ENCODE measurements at regions not wholly inside any gene's neighbourhood (a gene's known extent, or its start where the extent isn't known, plus 50 kb on each side); places are given as distances from the start of the nearest gene placed in this dataset.

GRCh38 chr5:56330167-56330566 lies 97.0 kb upstream of the ANKRD55 start:
- no peaks in the 10 kb centered on the region for H3K79me2 ChIP-seq (ENCODE audit: insufficient read depth, low read length)
- no CpG with 5 or more reads among the region's 2 CpGs for WGBS (ENCODE audit: extremely low coverage, insufficient read length, low lambda C conversion rate)
- H3K27ac Mint-ChIP-seq, result no peak overlapping the region
- H4K5ac ChIP-seq (ENCODE audit: insufficient read length, low read depth, low read length), result no peak overlapping the region
- H3K56ac ChIP-seq (ENCODE audit: insufficient read length, low read depth, low read length), result no peak overlapping the region
- no peaks in the 10 kb centered on the region for H3K9me3 ChIP-seq (ENCODE audit: control insufficient read depth, low read depth, low read length)
- H3K36me3 Mint-ChIP-seq (ENCODE audit: insufficient read depth in 1 of 3, low read depth in 3 of 3), result peaks cover 7 to 13% (median 13%) of the 10 kb centered on the region in 3 experiments; a peak in 6 of 7 replicates
- H2BK20ac ChIP-seq (ENCODE audit: low read depth, low read length, poor library complexity, severe bottlenecking), result no peak overlapping the region
- no peak overlapping the region for H3K27ac ChIP-seq (ENCODE audit: insufficient read length, low read depth, low read length)
- H2BK12ac ChIP-seq (ENCODE audit: insufficient read length, low read depth, low read length), result no peak overlapping the region
- H3K23ac ChIP-seq (ENCODE audit: insufficient read length, low read depth, low read length), result no peak overlapping the region
- H3K18ac ChIP-seq (ENCODE audit: insufficient read length, low read depth, low read length), result no peak overlapping the region
- H2BK15ac ChIP-seq (ENCODE audit: low read depth, low read length), result no peak overlapping the region
- no peaks in the 10 kb centered on the region for H3K79me1 ChIP-seq (ENCODE audit: insufficient read depth, low read depth, low read length, poor library complexity, severe bottlenecking)
- no peak overlapping the region for H3K9ac ChIP-seq (ENCODE audit: extremely low read depth, insufficient read length, low read length)
- no peak overlapping the region for H4K8ac ChIP-seq (replicated peaks; ENCODE audit: insufficient read length, low read depth, low read length)
- no peaks in the 10 kb centered on the region for H4K20me1 ChIP-seq (ENCODE audit: control insufficient read depth, insufficient read depth, insufficient read length)
- H3K27me3 Mint-ChIP-seq (ENCODE audit: low read depth), result peaks cover 6% of the 10 kb centered on the region
- no peak overlapping the region for H3K14ac ChIP-seq (ENCODE audit: insufficient read depth, low read length)
- H4K91ac ChIP-seq (ENCODE audit: insufficient read length, low read depth, low read length), result no peak overlapping the region
- H2BK120ac ChIP-seq (ENCODE audit: low read depth, low read length, poor library complexity, severe bottlenecking), result no peak overlapping the region
- H3K23me2 ChIP-seq (ENCODE audit: insufficient read length, low read depth, low read length, poor library complexity, severe bottlenecking), result no peaks in the 10 kb centered on the region
- no peak for DNase-seq
- no peak overlapping the region for H3T11ph ChIP-seq (ENCODE audit: low read length)
- no peak overlapping the region for H2BK5ac ChIP-seq (ENCODE audit: insufficient read length, low read length)
- no peak overlapping the region for H2AK5ac ChIP-seq (ENCODE audit: insufficient read length, low read length)
- no peak for TF ChIP-seq CTCF (conservative IDR thresholded peaks at IDR 0.05)
- no peak overlapping the region for H3K4me2 ChIP-seq (ENCODE audit: insufficient read depth, insufficient read length, low read length)
- no peak overlapping the region for H2AFZ ChIP-seq (ENCODE audit: low read length)
- H3K4me1 ChIP-seq (ENCODE audit: insufficient read depth, low read length), result no peaks in the 10 kb centered on the region
- peaks cover 14 to 15% of the 10 kb centered on the region in 2 experiments for H3K4me1 Mint-ChIP-seq
- H3K4ac ChIP-seq (ENCODE audit: low read depth, low read length), result no peak overlapping the region
- H3K27me3 ChIP-seq (ENCODE audit: insufficient read depth, low read length), result no peaks in the 10 kb centered on the region
- peaks cover 15 to 16% of the 10 kb centered on the region in 2 experiments for H3K9me3 Mint-ChIP-seq
- no peak overlapping the region for H3K4me3 Mint-ChIP-seq

All from H9 (cell line).